GM21619 (cell line): ENCODE measurements at regions not wholly inside any gene's neighbourhood (a gene's known extent, or its start where the extent isn't known, plus 50 kb on each side); places are given as distances from the start of the nearest gene placed in this dataset.
"Not testable (repeated sequence)": the region's sequence is repeated elsewhere in the genome, so short reads cannot be mapped to it uniquely, and the experiment has no call there.

Experiments used
- ATAC-seq: cut with Tn5 transposase; IDR thresholded peaks from one replicate; pipeline ENCODE4 v1.9.1; 2021; ENCODE audit not compliant: unreplicated experiment

GRCh38 chr14:85186082-85186481 lies 343.9 kb upstream of the FLRT2 start:
- no peak for ATAC-seq

DNA sequence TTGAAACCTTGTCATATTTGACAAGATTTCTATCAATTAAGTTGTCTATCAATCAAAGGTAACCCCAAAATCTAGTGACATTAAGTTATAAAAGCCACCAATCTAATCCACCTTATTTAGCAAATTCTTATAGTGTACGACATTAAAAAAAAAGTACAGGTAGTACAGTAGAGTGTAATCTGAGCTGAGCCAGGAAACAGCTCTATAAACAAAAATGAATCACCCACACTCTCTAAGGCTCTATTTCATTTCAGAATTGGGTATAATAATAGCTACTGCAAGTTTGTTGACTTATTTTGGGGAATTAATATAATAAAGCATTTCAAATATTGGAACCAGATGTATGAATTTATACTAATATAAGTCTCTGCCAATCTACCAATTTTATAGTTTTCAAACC lies 342.4 kb upstream of the FLRT2 start:
- ATAC-seq, result no peak

DNA sequence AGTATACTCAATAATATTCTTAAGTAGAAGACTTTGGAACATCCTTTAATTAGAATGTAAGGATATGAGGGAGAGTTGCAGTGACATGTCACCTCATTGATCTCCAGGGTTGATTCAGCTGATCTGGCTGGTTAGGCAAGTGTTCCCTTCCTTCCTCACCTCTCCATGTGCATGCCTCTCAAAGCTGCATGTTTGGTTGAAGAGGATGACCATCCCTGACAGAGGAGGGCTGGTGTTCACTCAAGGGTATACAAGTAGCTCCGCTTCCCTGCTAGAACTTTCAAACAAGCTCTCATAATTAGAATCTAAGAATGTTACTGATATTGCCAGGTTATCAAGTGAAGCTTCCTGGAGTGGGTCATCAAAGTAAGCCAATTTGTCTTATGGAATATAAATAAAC lies 341.1 kb upstream of the FLRT2 start:
- no peak for ATAC-seq

- ATAC-seq, result not testable (repeated sequence)
These were observed 340.7 kb upstream of the FLRT2 start for GRCh38 chr14:85189253-85189652.

- ATAC-seq, result no peak
These were observed 339.7 kb upstream of the FLRT2 start for GRCh38 chr14:85190251-85190650.

- ATAC-seq, result no peak
These were observed 338.0 kb upstream of the FLRT2 start for GRCh38 chr14:85191986-85192385.

DNA sequence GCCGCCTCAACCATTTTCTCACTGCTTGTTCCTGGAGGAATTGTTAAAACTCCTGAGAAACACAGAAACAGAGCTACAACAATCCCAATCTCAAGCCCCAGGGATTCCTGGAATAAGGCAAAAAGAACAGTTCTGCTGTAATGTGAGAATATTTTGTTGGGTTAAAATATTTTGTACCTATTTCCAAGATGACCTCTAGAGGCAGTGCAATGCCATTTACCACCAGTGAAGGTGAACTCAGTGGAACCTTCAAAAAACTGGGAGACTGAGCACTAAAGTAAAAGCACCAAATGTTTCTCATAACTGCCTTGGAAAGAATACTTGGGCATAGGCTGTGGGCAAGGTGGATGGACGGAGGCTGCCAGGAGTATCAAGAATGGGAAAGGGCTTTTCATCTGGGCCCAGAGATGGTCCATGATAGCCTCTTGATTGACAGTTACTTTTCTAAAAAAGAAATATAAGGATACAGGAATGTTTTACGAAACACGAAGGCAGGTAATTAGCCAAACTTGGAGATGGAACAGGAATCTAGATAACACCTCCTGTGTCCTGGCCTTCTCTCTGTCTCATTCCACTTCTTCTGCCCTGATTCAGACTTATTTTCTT lies 334.0 kb upstream of the FLRT2 start:
- no peak for ATAC-seq

GRCh38 chr14:85198001-85198400 lies 331.9 kb upstream of the FLRT2 start:
- ATAC-seq, result no peak

GRCh38 chr14:85205875-85206274 lies 324.1 kb upstream of the FLRT2 start:
- ATAC-seq, result no peak

DNA sequence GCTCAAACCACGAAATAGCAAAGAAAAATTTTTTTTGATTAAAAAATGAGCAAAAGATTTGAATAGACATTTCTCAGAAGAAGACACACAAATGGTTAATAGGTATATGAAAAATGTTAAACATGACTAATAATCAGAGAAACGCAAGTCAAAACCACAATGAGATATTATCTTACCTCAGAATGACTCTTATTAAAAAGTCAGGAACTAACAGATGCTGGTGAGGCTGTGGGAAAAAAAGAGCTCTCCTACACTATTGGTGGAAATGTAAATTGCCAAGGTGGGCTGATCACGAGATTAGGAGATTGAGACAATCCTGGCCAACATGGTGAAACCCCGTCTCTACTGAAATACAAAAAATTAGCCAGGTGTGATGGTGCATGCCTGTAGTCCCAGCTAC lies 315.5 kb upstream of the FLRT2 start:
- no peak for ATAC-seq

DNA sequence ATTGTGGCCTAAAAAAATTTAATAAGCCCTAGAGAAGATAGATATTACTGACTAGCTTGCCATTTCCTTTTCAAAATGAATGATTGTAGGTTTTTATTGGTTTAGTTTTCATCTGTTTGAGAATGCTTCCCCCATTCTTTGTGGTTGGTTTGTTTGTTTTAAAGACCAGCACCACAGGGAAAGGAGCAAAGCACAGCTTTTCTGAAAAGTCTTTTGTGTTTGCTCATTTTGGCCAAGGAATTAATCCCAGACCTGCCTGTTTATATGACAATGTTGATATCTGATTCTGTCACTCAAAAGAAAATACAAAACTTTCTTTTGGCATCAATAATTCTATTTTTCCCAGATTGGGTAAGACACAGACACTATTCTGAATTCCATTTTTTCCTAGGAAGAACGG lies 312.5 kb upstream of the FLRT2 start:
- ATAC-seq, result no peak

- no peak for ATAC-seq
These were observed 311.0 kb upstream of the FLRT2 start for GRCh38 chr14:85218982-85219381.

DNA sequence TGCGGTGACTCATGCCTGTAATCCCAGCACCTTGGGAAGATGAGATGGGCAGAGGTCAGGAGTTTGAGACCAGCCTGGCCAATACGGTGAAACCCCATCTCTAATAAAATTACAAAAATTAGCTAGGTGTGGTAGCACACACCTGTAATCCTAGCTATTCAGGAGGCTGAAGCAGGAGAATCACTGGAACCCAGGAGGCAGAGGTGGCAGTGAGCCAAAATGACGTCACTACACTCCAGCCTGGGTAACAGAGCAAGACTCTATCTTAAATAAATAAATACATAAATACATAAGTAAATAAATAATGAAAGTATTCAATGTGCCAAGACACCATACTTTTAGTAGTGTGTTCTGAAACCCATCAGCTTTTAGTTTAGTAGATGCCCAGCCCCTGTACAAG lies 308.1 kb upstream of the FLRT2 start:
- ATAC-seq, result no peak

- ATAC-seq, result no peak
These were observed 307.6 kb upstream of the FLRT2 start for GRCh38 chr14:85222341-85222740.

DNA sequence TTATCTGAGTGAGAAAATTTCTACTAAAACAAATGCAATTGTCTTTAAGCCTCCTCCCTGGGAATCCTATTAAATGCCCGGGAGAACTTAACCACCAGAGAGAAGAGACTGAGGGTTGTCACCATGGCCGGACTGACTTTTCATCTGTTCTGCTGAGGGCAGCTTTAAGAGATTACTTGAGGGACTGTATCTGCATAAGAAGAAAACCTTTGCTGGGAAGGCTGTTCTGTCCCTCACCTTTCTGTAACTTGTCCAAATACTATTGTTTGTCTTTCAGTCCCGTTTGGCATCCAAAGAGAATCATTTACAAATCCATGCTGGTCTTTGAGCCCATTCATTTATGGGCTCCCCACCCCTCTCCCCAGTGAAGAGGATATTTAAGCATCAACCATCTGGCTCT lies 306.3 kb upstream of the FLRT2 start:
- ATAC-seq, result no peak

GRCh38 chr14:85224241-85224640 lies 305.7 kb upstream of the FLRT2 start:
- no peak for ATAC-seq

- no peak for ATAC-seq
These were observed 296.2 kb upstream of the FLRT2 start for GRCh38 chr14:85233756-85234155.

DNA sequence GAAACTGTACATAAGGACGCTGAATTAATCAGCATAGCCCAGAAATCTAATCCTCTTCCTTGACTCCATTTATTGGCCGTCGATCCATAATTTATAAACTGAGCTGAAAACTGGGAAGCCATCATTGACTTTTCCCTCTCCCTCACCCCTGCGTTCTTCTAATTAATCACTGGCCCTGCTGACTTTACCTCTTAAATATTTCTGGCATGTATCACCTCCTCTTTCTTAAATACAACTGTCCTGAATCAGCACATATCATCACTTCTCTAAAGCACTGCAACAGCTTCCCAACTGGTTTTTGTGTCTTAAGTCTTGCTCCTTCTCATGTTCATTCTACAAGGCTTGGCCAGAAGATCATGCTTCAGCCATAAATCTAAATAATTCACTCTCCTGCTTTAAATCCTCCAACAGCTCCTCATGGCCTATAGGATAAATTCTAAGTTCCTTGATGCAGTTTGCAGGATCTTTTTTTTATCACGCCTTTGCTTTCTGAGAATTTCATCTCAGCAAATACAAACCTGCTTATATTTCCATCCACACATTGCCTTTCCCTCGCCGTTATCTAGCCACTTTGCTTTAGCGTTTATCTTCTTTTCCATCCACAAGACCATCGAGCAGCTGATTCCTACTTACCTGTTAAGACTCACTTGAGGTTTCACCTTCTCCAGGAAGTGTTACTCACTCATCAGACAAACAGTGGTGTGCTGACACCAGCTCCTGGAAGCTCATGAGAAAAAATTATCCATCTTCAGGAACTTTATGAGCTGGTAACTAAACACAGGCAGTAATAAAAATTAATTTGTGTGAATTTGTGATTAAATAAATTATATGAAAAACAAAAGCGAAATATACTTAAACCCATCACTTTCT lies 295.6 kb upstream of the FLRT2 start:
- no peak for ATAC-seq

GRCh38 chr14:85235868-85236267 lies 294.1 kb upstream of the FLRT2 start:
- no peak for ATAC-seq

- ATAC-seq, result no peak
These were observed 293.6 kb upstream of the FLRT2 start for GRCh38 chr14:85236296-85236695.

DNA sequence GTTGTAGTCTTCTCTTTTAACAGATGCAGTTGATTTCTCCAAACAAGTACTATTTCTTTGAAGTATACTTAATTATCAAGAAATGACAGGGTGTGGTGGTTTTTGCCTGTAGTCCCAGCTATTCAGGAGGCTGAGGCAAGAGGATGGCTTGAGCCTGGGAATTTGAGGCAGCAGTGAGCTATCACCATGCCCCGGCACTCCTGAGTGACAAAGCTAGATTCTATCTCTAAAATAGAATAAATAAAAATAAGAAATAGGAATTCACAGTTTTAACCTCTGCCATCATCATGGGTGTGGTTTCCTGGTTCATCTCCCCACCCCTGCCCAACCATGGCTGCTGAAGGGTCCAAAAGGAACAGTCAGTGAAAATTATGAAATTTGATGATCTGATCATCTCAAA lies 290.2 kb upstream of the FLRT2 start:
- no peak for ATAC-seq

GRCh38 chr14:85241022-85241855 lies 288.7 kb upstream of the FLRT2 start:
- ATAC-seq, result no peak
